HG03558 (cell line): ENCODE measurements at regions not wholly inside any gene's neighbourhood (a gene's known extent, or its start where the extent isn't known, plus 50 kb on each side); places are given as distances from the start of the nearest gene placed in this dataset.

Experiments used
- ATAC-seq: cut with Tn5 transposase; IDR thresholded peaks from one replicate; pipeline ENCODE4 v1.9.1; 2021; ENCODE audit warnings: moderate number of reproducible peaks; ENCODE audit not compliant: unreplicated experiment; ENCODE audit errors: extremely low read depth

DNA sequence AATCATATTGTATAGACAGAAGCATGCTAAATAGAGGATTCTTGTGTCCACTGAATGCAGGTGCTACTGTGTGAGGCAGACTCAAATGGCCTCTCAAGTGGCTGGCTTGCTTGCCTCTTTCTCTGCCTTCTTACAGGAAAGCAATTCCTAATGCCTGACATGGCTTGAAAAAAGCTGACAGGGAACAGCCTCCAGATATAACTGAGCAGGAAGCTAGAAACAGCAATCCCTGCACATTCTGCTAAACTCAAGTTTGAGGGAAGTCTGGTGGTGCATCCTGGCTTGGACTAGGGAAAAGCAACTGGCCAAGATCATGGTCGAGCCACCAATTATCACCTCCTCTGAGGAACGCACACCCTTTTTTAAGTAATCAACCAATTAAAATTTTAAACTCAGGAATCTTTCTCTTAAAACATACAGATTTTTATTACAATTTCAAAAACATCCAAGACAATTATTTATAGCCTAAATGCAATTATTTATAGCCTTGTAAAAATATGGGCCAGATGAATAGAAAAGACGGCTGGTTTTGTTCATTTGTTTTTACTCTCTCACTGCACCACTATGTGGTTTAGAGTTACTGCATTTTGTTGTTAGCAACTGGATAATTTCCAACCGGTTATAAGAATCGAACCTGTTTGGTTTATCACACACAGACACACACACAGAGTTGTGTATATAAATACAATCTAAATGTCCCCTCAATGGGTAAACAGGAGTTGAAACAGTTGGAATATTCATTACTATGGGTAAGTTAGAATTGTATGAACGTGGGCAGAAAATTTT is 290.9 kb upstream of the ANKRD55 start:
- ATAC-seq: no peak

DNA sequence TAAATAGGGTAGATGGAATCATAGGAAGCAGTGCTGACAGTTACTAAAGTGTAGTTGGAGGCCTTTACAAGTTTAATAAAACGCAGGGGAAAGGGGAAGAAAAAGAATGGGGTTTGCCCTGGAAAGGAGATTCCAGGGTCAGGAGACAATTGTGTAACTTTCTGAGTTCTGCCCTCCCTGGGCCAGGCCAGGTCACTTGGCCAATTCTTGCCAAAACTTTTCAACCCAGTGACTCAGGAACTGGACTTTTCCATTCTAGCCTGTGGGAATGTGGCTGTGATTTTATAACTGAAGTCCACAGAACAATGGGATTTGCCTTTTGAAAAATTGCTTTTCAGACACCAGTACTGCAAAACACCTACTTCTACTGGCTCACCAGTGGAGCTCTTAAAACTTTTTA is 289.8 kb upstream of the ANKRD55 start:
- ATAC-seq: no peak

DNA sequence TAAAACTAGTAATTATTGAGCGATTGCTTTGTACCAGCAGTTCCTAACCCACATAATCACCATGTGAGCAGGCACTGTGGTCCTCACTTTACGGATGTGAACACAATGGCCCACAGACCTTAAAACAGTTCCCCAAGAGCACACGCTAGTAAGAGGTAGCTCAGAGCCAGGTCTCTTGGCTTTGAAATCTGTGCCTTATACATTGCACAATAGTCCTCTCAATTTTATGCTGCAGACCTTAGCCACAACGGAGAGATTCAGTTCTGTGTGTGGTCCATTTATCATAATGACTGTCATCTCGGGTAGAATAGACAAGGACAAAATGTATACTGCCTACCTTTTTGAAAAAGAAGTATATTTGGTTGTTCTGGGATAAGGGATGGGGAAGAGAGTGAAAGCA is 289.0 kb upstream of the ANKRD55 start:
- no peak for ATAC-seq

DNA sequence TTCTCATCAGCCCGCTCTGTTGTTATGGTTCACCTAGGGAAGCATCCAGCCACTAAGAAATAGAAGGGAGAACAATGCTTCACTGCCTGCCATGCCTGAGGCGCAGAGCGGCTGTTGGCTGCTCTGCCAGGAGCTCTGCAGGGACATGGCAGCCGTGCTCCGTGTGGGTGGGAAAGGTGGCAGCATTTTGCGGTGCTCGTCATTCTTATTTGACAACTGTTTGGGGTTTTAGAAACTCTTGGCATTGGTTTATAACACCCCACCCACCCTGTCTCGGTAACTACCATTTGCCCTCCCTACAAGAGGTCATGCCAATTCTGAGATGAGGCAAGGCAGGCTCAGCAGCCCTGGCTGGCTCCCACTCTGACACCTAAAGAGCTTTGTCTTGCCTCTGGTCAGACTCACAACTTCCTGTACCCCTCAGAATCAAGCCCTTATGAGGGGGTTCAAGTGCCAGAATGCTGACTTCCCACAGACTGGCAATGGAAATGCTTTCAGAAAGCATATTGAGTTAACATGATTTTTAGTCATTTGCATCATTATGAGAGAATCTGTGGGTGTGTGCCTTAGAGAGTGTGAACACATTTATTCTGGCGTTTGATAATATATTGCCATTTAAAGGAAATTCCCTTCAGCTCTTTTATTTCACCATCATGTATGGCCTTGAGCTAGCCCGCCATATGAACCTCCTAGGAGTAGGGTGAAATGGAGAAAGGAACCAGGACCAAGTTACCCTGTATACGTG is 288.0 kb upstream of the ANKRD55 start:
- ATAC-seq: no peak

DNA sequence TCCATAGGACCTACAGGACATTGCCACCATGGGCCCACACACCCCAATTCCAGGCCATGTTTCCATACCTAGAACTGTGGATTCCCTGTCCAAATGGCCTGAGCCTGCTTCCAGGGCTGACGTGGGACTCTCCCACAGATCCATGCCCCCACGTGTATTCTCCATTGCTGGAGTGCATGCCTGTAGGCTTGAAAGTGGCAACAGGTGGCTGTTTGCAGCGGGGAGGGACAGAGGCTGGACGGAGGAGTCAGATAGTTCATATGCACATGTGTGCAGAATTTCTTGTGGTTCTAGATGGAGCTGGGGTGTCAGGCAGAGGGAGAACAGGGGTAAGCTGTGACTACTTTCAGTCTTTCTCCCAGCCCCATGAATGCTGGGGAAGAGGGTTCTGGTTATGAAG is 285.7 kb upstream of the ANKRD55 start:
- no peak for ATAC-seq

DNA sequence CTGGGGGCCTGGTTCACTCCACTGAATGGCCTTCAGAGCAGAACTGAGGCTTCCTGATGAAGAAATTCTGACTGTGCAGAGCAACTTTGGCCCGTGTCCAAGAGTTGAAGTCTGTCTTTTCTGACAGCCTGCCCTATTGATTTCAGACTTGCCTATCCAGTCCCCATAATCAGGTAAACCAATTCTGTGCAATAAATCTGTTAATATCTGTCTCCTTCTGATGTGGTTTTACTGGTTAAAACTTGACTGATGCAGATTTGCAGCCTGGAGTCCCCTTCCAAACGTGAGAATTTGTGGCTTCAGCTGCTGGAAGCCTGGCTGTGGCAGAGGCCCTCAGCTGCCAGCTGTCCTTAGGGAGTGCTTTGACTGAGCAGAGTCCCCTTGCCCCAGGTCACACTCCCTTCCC is 283.9 kb upstream of the ANKRD55 start:
- no peak for ATAC-seq

DNA sequence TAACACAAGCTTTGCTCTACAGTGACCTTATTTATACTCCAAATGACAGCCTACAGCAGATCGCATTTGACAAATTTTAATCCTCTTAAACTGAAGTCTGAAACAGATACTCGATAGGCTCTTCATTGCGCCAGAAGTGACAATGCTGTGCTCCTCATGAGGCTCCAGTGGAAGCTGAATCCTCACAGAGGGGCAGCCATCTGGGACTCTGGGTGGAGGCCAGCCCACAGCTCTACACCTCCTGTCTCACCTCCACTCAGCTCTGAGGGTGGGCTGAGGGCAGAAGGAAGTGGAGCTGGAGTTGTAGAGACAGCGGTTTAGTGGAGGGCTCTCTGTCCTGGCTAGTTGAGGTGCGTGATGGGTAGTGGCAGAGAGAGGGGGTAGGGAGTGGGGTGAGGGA is 283.3 kb upstream of the ANKRD55 start:
- no peak for ATAC-seq

DNA sequence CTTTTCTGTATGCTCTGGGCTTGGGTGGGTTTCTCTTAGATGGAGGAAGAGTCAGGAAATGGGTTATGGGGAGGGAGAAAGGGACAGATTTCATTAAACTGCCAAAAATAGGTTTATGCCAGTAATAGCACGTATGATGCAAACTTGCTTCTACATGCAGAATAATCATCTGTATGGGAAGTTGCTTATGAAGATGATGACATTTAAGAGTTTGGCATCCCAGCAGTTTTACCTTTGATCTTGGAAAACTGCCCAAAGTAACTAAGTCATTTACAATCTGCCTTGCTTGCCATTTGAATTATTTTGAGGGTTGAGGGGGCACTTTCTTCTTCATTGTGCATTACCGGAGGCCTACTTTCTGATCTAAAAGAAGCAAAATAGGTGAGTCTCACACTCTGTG is 282.9 kb upstream of the ANKRD55 start:
- no peak for ATAC-seq

DNA sequence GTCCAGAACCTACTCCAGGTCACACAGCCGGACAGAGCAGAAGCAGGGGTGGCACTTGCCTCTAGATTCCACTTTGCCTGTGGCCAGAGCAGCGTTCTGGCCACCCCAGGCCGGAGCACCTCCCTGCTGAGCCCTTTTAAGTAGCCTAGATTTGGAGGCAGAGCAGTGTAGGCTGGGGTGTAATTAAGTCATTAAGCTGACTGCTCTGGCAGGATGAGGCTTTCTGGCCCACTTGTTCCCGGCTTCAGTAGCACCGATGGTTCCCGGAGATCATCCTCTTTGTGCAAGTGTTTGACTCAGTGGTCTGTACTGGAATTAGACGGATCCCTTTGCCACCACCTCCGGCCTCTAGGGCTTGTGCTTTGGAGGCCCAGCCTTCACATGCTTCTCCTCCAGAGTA is 281.9 kb upstream of the ANKRD55 start:
- ATAC-seq: no peak

DNA sequence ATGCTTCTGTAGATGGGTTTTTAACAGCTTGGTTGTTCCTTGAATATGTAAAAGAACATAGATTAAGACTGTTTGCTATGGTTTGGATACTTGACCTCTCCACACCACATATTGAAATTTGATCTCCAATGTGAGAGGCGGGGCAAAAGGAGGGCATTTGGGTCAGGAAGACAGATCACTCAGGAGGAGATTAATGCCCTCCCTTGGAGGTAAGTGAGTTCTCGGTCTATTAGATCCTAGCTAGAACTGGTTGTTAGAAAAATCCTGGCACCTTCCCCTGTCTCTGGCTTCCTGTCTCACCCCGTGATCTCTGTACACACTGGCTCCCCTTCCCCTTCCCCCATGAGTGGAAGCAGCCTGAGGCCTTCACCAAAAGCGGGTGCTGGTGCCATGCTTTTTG is 281.1 kb upstream of the ANKRD55 start:
- no peak for ATAC-seq

DNA sequence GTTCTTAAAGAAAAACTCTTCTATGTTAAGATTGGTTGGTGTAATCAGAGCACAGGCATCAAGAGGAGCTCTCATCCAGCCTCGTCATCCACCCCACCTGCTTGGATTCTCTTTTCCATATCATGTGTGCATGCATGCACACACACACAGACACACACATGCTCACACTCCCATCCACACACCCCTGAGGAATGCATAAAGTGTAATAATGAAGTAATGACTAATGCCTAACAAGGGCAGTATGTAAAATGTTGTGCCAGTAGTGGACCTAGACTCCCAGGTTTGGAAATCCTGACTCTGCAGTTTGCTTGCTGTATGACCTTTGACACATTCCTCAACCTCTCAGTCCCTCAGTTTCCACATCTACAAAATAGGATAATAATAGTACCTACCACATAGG is 280.0 kb upstream of the ANKRD55 start:
- no peak for ATAC-seq

DNA sequence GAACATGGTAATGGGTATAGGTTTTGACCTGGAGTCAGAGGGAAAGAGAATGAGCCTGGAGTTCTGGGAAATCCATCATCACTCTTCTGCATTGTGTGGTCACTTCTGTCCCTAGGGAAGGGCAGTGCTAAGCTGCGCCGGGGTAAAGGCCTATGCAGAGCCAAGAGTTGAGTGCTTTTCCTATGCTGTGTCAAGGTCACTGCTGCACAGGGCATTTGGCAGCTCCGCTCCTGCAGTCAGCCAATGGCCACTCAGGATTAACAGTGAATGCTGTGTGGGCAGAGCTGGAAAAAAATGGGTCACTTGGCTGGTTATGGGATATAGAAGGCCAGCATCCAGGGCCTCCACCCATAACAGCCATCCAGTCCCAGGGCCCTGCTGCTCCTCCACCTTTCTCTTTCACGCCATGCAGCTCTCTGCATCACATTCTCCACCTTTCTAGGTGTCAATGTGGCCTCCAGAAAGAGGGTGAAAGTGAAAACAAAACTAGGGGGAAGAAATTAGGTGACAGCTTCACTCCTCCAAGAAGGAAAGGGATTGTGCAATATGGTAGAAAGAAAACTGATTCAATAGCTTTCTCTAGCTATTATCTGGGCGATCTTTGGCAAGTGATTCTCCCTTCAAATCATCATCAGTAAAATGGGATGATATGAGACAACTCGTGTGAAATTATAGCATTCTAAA is 279.3 kb upstream of the ANKRD55 start:
- no peak for ATAC-seq

DNA sequence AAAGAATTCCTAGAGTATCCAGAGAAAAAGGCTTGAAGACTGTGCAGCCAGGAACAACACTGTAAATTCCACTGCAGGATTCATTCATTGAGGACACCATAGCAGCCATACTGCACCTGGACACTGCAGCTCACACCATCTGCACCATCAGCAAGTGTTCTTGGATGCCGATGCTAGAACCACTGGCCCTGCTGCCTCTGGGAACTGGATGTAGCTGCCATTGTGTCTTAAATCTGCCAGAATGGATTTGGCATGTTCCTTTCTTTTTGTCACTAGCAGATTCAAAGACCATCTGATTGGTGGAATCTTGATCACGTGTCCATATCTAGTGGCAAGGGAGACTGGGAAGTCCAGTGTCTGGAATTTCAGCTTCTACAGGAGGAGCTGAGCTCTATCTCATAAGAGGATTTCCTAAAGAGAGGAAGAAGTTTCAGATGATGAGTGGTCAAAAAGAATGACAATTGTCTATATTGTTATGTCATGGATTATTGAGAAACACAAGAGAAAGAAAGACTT is 278.3 kb upstream of the ANKRD55 start:
- ATAC-seq: no peak

DNA sequence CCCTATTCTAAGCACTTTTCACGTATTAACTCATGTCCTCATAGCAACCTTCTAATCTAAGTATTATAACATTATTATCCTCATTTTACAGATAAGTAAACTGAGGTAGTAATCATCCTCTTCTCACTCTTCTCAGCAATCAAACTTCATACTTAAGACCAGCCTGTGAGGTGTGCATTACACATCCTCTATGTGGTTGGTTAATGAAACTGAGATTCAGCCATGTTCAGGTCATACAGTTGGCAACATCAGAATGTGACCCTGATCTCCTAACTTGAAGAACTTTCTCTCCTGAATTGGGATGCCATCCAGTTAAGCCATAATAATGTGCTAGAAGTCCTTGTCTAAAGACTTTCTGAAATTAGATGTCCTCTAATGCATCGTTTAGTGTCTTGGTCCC is 275.1 kb upstream of the ANKRD55 start:
- no peak for ATAC-seq

DNA sequence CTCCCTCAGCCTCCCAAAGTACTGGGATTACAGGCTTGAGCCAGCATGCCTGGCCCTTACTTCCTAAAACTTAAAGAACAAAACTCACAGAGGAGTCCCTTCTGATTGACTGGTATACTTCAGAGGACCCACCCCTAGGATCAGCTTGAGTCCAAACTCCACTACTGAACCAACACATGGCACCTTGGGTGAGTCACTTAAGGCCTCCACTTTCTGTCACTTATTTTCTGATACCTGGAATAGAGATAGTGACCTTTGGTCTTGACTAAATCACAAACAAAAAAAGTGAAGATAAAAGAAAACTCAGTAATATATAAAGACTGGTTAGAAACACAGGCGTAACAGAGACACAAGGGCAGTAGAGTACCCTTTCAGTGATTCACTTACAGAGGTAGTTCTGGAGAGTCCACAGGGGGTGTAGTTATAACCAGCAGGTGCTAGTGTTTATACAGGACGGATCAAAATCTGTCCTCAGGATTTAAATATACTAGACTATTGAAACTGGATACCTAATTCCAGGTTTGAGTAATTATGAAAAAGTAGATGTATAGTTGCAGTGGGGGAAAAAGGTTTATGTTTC is 274.3 kb upstream of the ANKRD55 start:
- ATAC-seq: no peak

DNA sequence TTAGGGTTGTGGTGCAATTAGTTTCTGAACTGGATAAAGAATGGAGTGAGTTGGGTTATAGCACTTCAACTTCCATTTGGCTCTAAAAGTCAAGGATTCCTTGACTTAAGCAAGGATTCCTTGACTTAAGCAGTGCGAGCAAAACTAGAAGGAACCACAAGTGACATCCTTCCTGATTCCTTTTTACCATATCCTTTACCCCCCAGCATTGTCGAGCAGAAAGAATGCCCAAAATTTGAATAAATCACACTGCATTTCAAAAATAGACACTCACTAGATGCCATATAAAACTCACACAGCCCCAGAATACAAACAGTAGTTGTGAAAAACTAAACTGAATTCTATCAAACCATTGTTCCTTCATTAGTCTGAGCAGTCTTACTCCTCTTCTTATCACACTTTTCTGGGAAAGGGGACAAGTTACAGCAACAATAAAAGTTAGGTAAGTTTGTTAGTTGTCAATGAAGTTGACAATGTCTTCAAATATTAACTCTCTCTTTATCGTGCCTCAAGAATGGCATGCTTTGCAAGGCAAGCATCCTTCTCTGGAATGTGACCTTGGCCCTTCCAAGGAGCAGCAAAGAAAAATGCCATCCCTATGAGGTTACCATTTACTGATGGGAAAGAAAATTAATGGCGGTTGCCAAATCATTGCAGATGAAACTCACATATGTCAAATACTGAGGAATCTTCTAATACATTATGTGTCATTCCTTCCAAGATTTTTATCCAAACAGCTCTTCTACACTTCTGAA is 273.3 kb upstream of the ANKRD55 start:
- no peak for ATAC-seq

DNA sequence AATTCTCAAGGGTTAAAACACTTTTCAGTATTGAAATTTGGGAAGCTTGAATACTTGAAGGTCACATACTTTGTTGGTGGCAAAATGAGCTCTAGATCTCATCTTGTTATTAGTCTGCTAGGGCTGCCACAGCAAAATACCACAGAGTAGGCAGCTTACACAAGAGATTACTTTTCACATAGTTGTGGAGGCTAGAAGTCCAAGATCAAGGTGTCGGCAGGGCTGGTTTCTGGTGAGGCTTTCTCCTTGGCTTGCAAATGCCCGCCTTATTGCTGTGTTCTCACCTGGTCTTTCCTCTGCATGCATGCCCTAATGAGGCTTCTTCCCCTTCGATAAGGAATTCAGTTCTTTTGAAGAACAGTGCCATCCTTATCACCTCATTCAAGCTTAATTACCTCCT is 270.8 kb upstream of the ANKRD55 start:
- no peak for ATAC-seq

DNA sequence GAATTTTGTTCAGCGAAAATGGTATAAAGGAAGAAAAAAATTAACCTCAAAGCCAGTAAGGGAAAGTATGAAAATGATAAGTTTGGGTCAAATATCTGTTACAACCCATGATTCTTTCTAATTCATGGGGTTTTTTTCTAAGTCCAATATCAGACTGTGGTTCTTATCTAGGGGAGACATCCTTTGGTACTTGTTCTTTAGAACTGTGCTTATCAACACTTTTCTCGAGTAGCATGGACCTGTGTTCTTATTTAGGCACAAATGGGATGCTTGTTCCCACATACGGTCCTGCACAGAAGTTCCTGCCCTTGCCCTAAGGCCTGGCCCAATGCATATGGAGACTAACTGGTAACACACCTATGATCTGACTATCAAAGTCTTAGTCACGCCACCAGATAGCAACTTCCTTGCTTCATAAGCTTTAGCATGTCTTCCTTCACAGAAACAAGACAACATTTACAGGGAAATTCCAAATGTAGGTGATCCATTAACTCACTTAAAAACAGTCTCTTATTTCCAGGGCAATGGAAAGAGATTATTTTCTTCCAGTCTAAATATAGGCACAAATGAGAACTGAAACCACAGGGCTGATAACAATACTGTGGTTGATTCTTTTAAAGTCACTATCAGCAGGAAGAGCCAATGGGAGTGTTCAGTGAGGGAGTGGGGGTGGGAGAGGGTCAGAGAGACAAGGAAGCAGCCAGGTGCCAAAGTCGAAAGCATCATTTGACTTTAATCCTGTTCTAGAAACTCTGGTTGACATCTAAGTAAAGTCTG is 268.8 kb upstream of the ANKRD55 start:
- no peak for ATAC-seq

DNA sequence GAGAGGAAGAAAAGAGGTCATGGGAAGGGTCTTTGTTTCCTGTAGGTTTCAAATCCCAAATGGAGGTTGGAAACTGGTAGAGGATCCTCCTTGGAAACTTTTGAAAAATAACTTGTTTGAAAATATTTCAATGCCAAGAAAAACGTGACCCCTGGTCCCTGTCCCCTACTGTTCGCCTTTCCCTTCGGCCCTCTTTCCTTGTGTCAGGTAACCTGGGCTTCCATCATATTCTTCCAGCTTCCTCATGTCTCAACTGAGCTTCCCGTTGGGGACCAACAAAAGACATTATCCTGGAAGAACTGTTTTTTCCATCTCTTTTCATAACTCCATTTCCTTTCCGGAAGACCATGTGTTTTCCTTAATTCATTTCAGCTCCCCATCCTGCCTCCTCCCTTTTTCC is 266.8 kb upstream of the ANKRD55 start:
- no peak for ATAC-seq
